CD4-positive, alpha-beta memory T cell (primary cell): ENCODE measurements at regions not wholly inside any gene's neighbourhood (a gene's known extent, or its start where the extent isn't known, plus 50 kb on each side); places are given as distances from the start of the nearest gene placed in this dataset.

Experiments used
- CTCF ChIA-PET: fragments of 350-600 bp; sonication (Branson Sonifier 250); formaldehyde crosslinking; loops from one replicate; lab custom pipeline; 2021; ENCODE audit warnings: inconsistent platforms; ENCODE audit not compliant: partially characterized antibody; lab: Charles Lee
- POLR2A ChIA-PET: fragments of 350-600 bp; sonication (Branson Sonifier 250); formaldehyde crosslinking; loops from one replicate; lab custom pipeline; 2021; ENCODE audit not compliant: partially characterized antibody; lab: Charles Lee
- DNase-seq, 5 donors: peaks; one replicate each; pipeline versions ENCODE4 v3.0.0 to v3.0.0-alpha.2; 2020 to 2022; ENCODE audit warnings: mixed read lengths in 1 of 5
- H3K27ac ChIP-seq: one replicate; pipeline ENCODE4 v1.7.0; 2013; ENCODE audit warnings: low read depth, low read length
- H3K27me3 ChIP-seq: 2 replicates; pipeline ENCODE4 v1.7.0; 2013; ENCODE audit warnings: mild to moderate bottlenecking, low read length, moderate library complexity; ENCODE audit not compliant: insufficient read depth
- H3K36me3 ChIP-seq: 2 replicates; pipeline ENCODE4 v1.7.0; 2013; ENCODE audit warnings: mild to moderate bottlenecking, low read length, moderate library complexity; ENCODE audit not compliant: insufficient read depth
- H3K4me1 ChIP-seq: 2 replicates; pipeline ENCODE4 v1.7.0; 2013; ENCODE audit warnings: mild to moderate bottlenecking, low read length, moderate library complexity; ENCODE audit not compliant: insufficient read depth
- H3K4me3 ChIP-seq, 2 donors: one replicate each; pipeline ENCODE4 v1.7.0; 2013; ENCODE audit warnings: low read length in 2 of 2, mild to moderate bottlenecking in 1 of 2
- H3K9me3 ChIP-seq, 2 donors: one replicate each; pipeline ENCODE4 v1.7.0; 2013; ENCODE audit warnings: low read length in 2 of 2, control low read depth in 1 of 2; ENCODE audit not compliant: control insufficient read depth in 1 of 2
- H3K27ac Mint-ChIP-seq, 7 donors: one replicate each; pipeline ENCODE4 v1.8.0; 2020 to 2021; ENCODE audit warnings: mixed read lengths in 7 of 7, mild to moderate bottlenecking in 6 of 7, inconsistent platforms in 3 of 7, moderate library complexity in 3 of 7
- H3K27me3 Mint-ChIP-seq, 2 donors: one replicate each; pipeline ENCODE4 v1.8.0; 2020 to 2021; ENCODE audit warnings: mixed read lengths in 2 of 2
- H3K36me3 Mint-ChIP-seq, 2 donors: one replicate each; pipeline ENCODE4 v1.8.0; 2020 to 2021; ENCODE audit warnings: mixed read lengths in 2 of 2, inconsistent platforms in 1 of 2, mild to moderate bottlenecking in 1 of 2
- H3K4me1 Mint-ChIP-seq, 4 donors: one replicate each; pipeline ENCODE4 v1.8.0; 2020 to 2021; ENCODE audit warnings: mixed read lengths in 4 of 4, mild to moderate bottlenecking in 1 of 4
- H3K4me3 Mint-ChIP-seq, 8 donors: one replicate each; pipeline ENCODE4 v1.8.0; 2020 to 2021; ENCODE audit warnings: mixed read lengths in 8 of 8, mild to moderate bottlenecking in 7 of 8, moderate library complexity in 6 of 8, inconsistent platforms in 3 of 8
- H3K9me3 Mint-ChIP-seq, 8 donors: one replicate each; pipeline ENCODE4 v1.8.0; 2020 to 2021; ENCODE audit warnings: mixed read lengths in 8 of 8, mild to moderate bottlenecking in 5 of 8, inconsistent platforms in 3 of 8, moderate library complexity in 1 of 8
- intact Hi-C: fragments of 100-400 bp; cut with micrococcal nuclease; formaldehyde crosslinking; loops from one replicate; pipeline ENCODE4 v1.15.1; 2023

DNA sequence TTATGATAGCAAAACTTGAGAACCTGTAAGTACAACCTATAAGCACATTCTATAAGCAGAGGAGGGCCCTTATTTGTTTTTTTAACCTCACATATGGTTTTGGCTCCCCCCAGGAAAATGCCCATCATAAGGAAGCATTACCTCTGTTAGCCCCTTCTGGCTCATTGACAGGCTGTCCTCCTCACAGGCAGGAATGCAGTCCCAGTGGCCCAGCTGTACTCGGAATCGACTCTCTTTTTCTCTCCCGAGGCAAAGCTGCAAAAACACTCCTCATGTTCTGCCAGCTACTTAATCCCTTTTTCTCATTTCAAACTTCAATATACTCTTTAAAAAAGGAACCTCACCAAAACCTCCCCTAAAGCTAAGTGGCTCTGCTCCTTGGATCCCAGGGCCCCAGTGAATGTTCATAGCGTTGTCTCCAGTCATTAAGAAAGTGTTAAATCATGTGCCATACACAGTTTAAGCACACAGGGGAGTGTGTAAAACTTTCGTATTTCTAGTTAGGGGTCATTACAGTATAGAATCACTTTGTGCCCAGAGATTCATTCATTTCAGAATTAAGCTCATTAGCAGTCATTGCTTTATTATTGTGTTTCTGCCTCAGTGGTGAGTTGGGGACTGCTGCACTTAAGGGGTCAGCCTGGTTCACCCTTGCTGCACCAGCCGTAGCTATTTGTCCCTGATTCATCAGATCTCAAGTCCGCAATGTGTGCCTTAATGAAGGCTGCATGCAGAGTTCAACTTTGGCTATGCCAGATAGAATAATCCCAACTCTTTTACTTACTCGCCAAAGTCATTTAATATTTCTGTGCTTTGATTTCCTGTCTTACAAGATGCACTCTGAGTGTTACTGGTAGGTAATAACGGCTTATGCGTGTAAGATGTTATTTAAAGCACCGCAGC lies 57.6 kb downstream of the JRKL start:
- H3K9me3 ChIP-seq: no peaks in the 10 kb centered on the region
- no peaks in the 10 kb centered on the region for H3K4me1 ChIP-seq
- H3K27ac ChIP-seq: no peak overlapping the region
- CTCF ChIA-PET: interaction anchor here (6.4 kb wide), 1 partner anchor 17 kb away, joined by 43 read pairs; no protein-coding TSS in a partner anchor
- POLR2A ChIA-PET: no interaction called here
- no peak overlapping the region for H3K4me3 ChIP-seq
- H3K36me3 ChIP-seq: no peaks in the 10 kb centered on the region
- H3K4me3 Mint-ChIP-seq: no peak overlapping the region
- no peaks in the 10 kb centered on the region for H3K27me3 ChIP-seq
- no peaks in the 10 kb centered on the region for H3K4me1 Mint-ChIP-seq
- no peak overlapping the region for H3K27ac Mint-ChIP-seq
- H3K36me3 Mint-ChIP-seq: no peaks in the 10 kb centered on the region
- H3K27me3 Mint-ChIP-seq: peaks cover 13 to 18% of the 10 kb centered on the region in 2 donors
- DNase-seq: no peak
- H3K9me3 Mint-ChIP-seq: no peaks in the 10 kb centered on the region
- intact Hi-C loops: no loop called here

DNA sequence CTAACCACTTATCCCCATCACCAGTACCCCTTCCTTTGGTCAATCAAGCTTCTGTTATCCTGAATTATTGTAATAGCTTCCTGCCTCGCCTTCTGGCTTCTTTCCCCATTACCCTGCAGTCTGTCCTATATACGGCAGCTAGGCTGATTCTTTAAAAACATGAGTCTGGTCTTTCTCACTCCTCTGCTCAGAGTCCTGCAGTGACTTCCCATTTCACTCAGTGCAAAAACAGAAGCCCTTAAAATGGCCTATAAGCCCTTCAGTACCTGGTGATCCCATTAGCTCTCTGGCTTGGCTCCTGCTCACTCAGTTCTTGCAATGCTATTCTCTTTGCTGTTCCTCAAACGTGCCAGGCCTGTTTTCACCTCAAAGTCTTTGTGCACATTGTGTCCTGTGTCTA lies 58.4 kb downstream of the JRKL start:
- no peak for DNase-seq
- no peak overlapping the region for H3K4me3 ChIP-seq
- no peaks in the 10 kb centered on the region for H3K4me1 ChIP-seq
- intact Hi-C loops: no loop called here
- H3K36me3 Mint-ChIP-seq: no peaks in the 10 kb centered on the region
- no peak overlapping the region for H3K27ac Mint-ChIP-seq
- H3K4me1 Mint-ChIP-seq: no peaks in the 10 kb centered on the region
- H3K27ac ChIP-seq: no peak overlapping the region
- CTCF ChIA-PET: interaction anchor here (6.4 kb wide), 1 partner anchor 16 kb away, joined by 43 read pairs; no protein-coding TSS in a partner anchor
- peaks cover 11 to 17% of the 10 kb centered on the region in 2 donors for H3K27me3 Mint-ChIP-seq
- H3K9me3 Mint-ChIP-seq: no peaks in the 10 kb centered on the region
- H3K4me3 Mint-ChIP-seq: no peak overlapping the region
- H3K27me3 ChIP-seq: no peaks in the 10 kb centered on the region
- H3K36me3 ChIP-seq: no peaks in the 10 kb centered on the region
- POLR2A ChIA-PET: no interaction called here
- no peaks in the 10 kb centered on the region for H3K9me3 ChIP-seq

GRCh38 chr11:96456111-96456510 lies 66.3 kb downstream of the JRKL start:
- Mint-ChIP-seq H3K4me3 (no peak overlapping the region), H3K4me1 (no peaks in the 10 kb centered on the region), H3K9me3 (peaks cover 0 to 3% (median 0%) of the 10 kb centered on the region in 8 donors), H3K27me3 (peaks cover 10 to 17% of the 10 kb centered on the region in 2 donors), H3K27ac (no peak overlapping the region), H3K36me3 (no peaks in the 10 kb centered on the region)
- POLR2A ChIA-PET: no interaction called here
- intact Hi-C loops: no loop called here
- no peaks in the 10 kb centered on the region for H3K9me3 ChIP-seq
- H3K27ac ChIP-seq: no peak overlapping the region
- H3K27me3 ChIP-seq: no peaks in the 10 kb centered on the region
- CTCF ChIA-PET: interaction anchor here (1.2 kb wide), 1 partner anchor 9 kb away, joined by 4 read pairs; no protein-coding TSS in a partner anchor
- no peaks in the 10 kb centered on the region for H3K36me3 ChIP-seq
- no peak overlapping the region for H3K4me3 ChIP-seq
- no peaks in the 10 kb centered on the region for H3K4me1 ChIP-seq
- DNase-seq: no peak

- intact Hi-C loops: no loop called here
- Mint-ChIP-seq H3K9me3 (peaks cover 0 to 3% (median 0%) of the 10 kb centered on the region in 8 donors), H3K4me1 (peaks cover 0 to 6% (median 3%) of the 10 kb centered on the region in 4 donors), H3K36me3 (no peaks in the 10 kb centered on the region), H3K27me3 (peaks cover 14 to 19% of the 10 kb centered on the region in 2 donors), H3K27ac (no peak overlapping the region), H3K4me3 (no peak overlapping the region)
- no peaks in the 10 kb centered on the region for H3K36me3 ChIP-seq
- H3K27ac ChIP-seq: no peak overlapping the region
- H3K27me3 ChIP-seq: no peaks in the 10 kb centered on the region
- CTCF ChIA-PET: no interaction called here
- peaks cover 4% of the 10 kb centered on the region for H3K4me1 ChIP-seq
- H3K9me3 ChIP-seq: no peaks in the 10 kb centered on the region
- H3K4me3 ChIP-seq: no peak overlapping the region
- POLR2A ChIA-PET: no interaction called here
- no peak for DNase-seq
Observed at GRCh38 chr11:96459751-96460150, 69.9 kb downstream of the JRKL start.

GRCh38 chr11:96461871-96462270 lies 72.1 kb downstream of the JRKL start:
- Histone ChIP-seq H3K27ac (no peak overlapping the region), H3K36me3 (no peaks in the 10 kb centered on the region), H3K4me1 (peaks cover 4% of the 10 kb centered on the region), H3K27me3 (no peaks in the 10 kb centered on the region), H3K4me3 (no peak overlapping the region), H3K9me3 (no peaks in the 10 kb centered on the region)
- H3K4me1 Mint-ChIP-seq: peaks cover 0 to 7% (median 3%) of the 10 kb centered on the region in 4 donors
- peaks cover 12 to 17% of the 10 kb centered on the region in 2 donors for H3K27me3 Mint-ChIP-seq
- CTCF ChIA-PET: interaction anchor here (3.2 to 4.6 kb wide), 3 partner anchors 7 to 12 kb away, joined by 20 to 43 read pairs (median 30); no protein-coding TSS in a partner anchor
- POLR2A ChIA-PET: no interaction called here
- no peak for DNase-seq
- intact Hi-C loops: no loop called here
- H3K27ac Mint-ChIP-seq: no peak overlapping the region
- no peaks in the 10 kb centered on the region for H3K9me3 Mint-ChIP-seq
- no peak overlapping the region for H3K4me3 Mint-ChIP-seq
- no peaks in the 10 kb centered on the region for H3K36me3 Mint-ChIP-seq

GRCh38 chr11:96464700-96465307 lies 75.0 kb downstream of the JRKL start:
- Histone ChIP-seq H3K4me1 (peaks cover 4% of the 10 kb centered on the region), H3K9me3 (no peaks in the 10 kb centered on the region), H3K27me3 (no peaks in the 10 kb centered on the region), H3K36me3 (no peaks in the 10 kb centered on the region), H3K4me3 (no peak overlapping the region), H3K27ac (no peak overlapping the region)
- H3K27me3 Mint-ChIP-seq: peaks cover 3 to 6% of the 10 kb centered on the region in 2 donors
- H3K9me3 Mint-ChIP-seq: no peaks in the 10 kb centered on the region
- H3K27ac Mint-ChIP-seq: no peak overlapping the region
- POLR2A ChIA-PET: no interaction called here
- H3K36me3 Mint-ChIP-seq: no peaks in the 10 kb centered on the region
- H3K4me3 Mint-ChIP-seq: peak overlapping the region in 3 of 8 donors; percentile 9 to 73 (median 72)
- H3K4me1 Mint-ChIP-seq: peaks cover 0 to 7% (median 3%) of the 10 kb centered on the region in 4 donors
- intact Hi-C loops: no loop called here
- peak in 4 of 5 donors; percentile 51 to 59 (median 54) for DNase-seq
- CTCF ChIA-PET: interaction anchor here (0.6 to 4.6 kb wide), 17 partner anchors 8 to 953 kb away, joined by 3 to 43 read pairs (median 4); no protein-coding TSS in a partner anchor

GRCh38 chr11:96465512-96465911 lies 75.7 kb downstream of the JRKL start:
- intact Hi-C loops: no loop called here
- CTCF ChIA-PET: interaction anchor here (0.7 to 4.6 kb wide), 4 partner anchors 9 to 17 kb away, joined by 3 to 43 read pairs (median 6); no protein-coding TSS in a partner anchor
- H3K4me3 Mint-ChIP-seq: no peak overlapping the region

More at GRCh38 chr11:96465512-96465911, 75.7 kb downstream of the JRKL start:
- H3K4me3 ChIP-seq: no peak overlapping the region
- H3K4me1 ChIP-seq: peaks cover 4% of the 10 kb centered on the region
- no peaks in the 10 kb centered on the region for H3K36me3 Mint-ChIP-seq
- DNase-seq: no peak
- H3K27me3 ChIP-seq: no peaks in the 10 kb centered on the region
- no peaks in the 10 kb centered on the region for H3K9me3 Mint-ChIP-seq
- no peak overlapping the region for H3K27ac ChIP-seq
- H3K27ac Mint-ChIP-seq: peak overlapping the region in 2 of 7 donors; percentile 4 to 23
- H3K9me3 ChIP-seq: no peaks in the 10 kb centered on the region
- peaks cover 0 to 7% (median 3%) of the 10 kb centered on the region in 4 donors for H3K4me1 Mint-ChIP-seq
- peaks cover 3% of the 10 kb centered on the region in 2 donors for H3K27me3 Mint-ChIP-seq
- no peaks in the 10 kb centered on the region for H3K36me3 ChIP-seq
- POLR2A ChIA-PET: no interaction called here
